ENCODE measurements at regions not wholly inside any gene's neighbourhood (a gene's known extent, or its start where the extent isn't known, plus 50 kb on each side); places are given as distances from the start of the nearest gene placed in this dataset.
"Not testable (repeated sequence)": the region's sequence is repeated elsewhere in the genome, so short reads cannot be mapped to it uniquely, and the experiment has no call there.

DNA sequence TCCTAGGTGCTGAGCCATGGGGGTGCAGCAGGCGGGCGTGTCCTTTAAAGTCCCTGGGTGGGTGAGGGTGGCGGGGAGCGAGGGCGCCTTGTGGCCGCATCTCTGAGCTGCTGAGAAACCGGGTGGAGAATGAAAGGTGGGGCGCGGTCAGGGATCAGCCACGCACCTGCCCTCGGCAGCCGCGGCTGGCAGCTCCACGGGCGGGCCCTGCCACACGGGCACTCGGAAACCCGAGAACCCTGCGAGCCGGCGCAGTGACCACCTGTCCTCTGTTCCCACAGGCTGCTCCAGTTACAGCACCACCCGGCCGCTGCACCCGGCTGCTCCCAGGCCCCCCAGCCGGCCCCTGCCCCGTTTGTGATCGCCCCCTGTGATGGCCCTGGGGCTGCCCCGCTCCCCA is 4400.5 kb upstream of the TPTE start:
- H3K4me3 ChIP-seq (ENCODE audit: low read depth, low read length); DNase-seq (ENCODE audit: low read depth): not testable (repeated sequence)

DNA sequence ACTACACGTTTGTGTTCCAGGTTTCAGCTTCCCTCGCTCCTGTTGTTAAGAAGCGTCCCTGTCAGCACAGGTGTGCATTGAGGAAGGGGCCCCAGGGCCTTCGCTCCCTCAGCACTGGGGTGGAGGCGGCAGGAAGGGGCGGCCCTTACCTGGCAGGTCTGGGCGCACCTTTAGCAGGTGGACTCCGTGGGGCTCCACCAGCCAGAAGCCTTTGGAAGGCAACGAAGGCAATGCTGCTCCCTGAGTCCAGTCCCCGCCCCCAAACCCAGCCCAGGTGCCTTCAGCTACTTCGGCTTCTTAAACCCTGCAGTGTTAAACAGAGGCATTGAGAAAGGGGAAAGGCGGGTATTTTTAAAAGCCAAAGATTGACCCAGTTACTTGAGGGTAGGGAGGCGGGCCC is 4398.8 kb upstream of the TPTE start:
- not testable (repeated sequence) for DNase-seq (ENCODE audit: low read depth); H3K4me3 ChIP-seq (ENCODE audit: low read depth, low read length)

DNA sequence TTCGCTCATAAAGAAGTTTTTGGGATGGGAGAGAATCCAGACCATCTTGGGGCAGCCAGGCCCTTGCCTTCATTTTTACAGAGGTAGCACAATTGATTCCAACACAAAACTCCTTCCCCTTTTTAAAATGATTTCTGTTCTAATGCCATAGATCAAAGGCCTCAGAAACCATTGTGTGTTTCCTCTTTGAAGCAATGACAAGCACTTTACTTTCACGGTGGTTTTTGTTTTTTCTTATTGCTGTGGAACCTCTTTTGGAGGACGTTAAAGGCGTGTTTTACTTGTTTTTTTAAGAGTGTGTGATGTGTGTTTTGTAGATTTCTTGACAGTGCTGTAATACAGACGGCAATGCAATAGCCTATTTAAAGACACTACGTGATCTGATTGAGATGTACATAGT is 4398.2 kb upstream of the TPTE start:
- not testable (repeated sequence) for DNase-seq (ENCODE audit: low read depth); H3K4me3 ChIP-seq (ENCODE audit: low read depth, low read length)

DNA sequence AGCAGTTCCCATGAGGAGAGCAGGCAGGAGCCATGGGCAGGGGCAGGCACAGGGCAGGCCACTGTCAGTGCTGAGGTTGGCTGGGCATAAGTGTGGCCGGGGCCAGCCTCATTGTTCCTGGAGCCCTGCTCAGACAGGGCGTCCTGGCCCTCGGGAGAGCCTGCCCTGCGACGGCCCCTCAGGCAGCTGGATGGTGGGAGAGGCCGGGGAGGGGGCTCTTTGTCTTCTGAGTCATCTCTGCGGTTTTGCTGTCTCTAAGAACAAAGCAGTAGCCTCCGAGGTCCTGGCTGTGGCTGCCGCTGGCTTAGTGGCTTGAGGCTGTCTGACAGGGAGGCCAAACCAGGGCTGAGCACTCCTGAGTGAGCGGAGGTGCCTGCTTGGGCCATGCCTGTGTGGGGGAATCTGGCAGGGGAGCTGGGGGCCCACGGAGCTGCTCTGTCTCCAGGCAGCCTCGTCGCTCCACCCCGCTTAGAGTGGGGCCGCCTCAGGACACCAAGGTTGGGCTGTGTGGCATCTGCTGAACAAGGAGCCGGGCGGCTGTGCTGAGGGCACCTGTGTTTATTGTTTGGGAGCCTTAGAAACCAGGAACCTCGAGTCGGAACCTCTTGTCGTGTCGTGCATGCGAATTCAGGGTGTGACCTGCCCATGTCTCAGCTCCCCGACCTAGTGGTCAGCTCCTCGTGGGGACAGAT is 4395.7 kb upstream of the TPTE start:
- peak; percentile 48 for DNase-seq (ENCODE audit: low read depth)
- not testable (repeated sequence) for H3K4me3 ChIP-seq (ENCODE audit: low read depth, low read length)

DNA sequence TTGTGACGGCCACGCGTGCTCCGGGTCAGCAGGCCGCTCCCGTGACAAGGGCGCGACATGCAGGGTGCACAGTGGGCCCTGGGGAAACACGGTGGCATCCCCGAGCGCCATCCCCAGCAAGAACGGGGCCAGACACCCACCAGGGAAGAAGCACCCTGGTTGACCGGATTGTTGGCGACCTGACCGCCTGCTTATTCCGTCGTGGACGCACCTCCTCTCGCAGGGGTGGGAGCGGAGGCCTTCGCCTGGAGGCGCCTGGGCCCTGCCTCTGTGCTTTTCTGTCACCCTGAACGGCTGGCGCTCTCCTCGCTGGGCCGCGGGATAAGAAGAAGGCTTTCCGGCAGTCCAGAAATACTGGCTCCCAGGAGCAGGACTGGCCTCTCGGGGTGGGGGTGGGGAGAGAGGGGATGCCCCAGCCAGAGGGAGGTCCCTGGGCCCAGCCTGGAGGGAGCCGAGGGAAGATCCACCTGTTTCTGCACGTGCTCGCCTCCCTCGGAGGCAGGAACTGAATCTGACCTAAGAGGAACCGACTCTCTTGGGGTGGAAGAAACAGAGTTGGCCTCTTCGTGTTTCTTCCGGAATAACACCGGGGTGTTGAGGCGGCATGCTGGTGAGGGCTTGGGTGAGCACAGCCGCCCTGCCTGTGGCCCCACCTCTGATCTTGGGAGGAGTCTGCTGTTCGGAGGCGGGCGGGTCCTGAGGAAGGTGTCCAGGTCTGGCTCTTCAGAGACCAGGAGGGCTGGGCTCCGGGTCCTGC is 4394.2 kb upstream of the TPTE start:
- not testable (repeated sequence) for DNase-seq (ENCODE audit: low read depth); H3K4me3 ChIP-seq (ENCODE audit: low read depth, low read length)

DNA sequence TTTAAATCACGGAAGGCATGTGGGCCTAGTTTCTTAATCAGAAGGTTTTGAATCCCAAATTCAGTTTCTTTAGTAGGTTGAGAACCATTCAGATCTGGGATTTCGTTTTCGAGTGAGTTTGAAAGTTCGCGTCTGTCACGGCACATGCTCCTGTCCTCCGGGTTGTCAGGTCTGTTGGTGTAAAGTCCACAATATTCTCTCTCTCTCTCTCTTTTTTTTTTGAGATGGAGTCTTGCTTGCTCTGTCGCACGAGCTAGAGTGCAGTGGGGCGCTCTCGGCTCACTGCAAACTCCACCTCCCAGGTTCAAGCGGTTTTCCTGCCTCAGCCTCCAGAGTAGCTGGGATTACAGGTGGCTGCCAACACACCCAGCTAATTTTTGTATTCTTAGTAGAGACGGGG is 4390.6 kb upstream of the TPTE start:
- H3K4me3 ChIP-seq (ENCODE audit: low read depth, low read length); DNase-seq (ENCODE audit: low read depth): not testable (repeated sequence)

DNA sequence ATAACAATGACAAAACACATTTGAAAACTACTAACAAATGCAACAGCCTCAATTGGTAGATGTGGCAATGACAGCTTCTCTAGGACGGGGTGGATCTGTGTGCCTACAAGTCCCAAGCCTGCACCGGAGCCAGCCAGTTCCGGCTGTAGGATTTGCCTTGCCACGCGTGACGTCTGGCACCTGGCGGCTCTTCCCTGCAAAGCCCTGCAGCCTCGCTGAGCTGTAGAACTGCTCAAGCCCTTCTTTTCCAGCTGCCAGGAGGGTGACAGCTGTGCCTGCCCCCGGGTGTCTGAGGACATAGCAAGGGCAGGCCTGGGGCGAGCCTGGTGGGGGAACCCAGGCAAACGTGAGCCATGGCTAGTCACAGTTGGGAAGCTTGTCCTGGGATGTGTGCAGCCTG is 4388.0 kb upstream of the TPTE start:
- not testable (repeated sequence) for H3K4me3 ChIP-seq (ENCODE audit: low read depth, low read length); DNase-seq (ENCODE audit: low read depth)

DNA sequence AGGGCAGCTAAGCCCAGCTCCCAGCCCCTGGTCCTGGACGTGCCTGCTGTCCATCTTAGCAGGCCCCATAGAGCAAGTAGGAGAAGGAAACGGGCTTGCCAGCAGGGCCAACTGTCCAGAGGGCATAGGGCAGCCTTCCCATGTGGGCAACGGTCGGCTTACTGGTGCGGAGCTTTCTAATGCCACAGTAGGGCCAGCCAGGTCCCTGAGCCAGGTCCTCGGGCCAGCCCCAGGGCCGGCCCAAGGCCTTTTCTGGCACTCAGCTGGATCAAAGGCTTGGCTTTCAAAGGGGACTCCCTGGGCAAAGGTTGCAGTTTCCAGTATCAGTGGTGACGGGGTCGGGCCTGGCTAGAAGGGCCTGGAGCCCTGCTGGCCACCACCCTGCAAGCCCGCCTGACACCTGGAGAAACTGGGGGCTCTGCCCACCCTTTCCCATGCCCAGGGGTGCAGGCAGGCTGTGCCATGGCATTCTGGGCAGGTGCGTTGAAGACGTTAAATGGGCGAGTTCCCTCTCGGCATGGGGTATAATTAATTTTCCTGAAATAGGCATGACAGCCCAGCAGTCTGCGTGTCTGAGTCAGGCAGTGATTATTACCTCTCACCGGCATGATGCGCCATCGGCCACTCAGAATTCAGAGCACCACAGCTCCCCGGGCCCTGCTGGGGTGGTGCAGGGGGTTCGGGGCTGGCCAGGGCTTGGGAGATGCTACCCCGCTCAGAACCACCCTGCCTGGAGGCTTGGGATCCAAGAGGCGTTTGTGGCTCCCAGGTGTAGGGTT is 4387.3 kb upstream of the TPTE start:
- DNase-seq (ENCODE audit: low read depth); H3K4me3 ChIP-seq (ENCODE audit: low read depth, low read length): not testable (repeated sequence)

DNA sequence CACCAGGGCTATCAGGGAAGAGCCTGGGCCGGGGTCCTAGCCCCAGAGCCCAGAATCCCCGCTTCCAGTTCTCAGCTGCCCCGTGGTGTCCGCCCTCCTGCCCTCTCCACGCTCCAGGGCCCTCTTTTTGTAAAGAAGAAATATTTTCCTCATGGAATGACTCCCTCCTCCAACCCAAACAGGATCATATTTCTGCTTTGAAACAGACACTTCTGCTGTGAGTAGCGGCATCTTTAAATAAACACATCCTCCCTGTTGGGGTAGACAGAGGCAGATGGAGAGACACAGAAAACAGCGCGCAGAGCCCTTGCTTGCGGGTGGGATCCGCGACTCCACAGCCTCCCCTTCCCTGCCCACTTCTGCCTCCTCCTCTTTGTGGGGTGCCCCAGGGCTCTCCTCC is 4384.7 kb upstream of the TPTE start:
- H3K4me3 ChIP-seq (ENCODE audit: low read depth, low read length); DNase-seq (ENCODE audit: low read depth): not testable (repeated sequence)

DNA sequence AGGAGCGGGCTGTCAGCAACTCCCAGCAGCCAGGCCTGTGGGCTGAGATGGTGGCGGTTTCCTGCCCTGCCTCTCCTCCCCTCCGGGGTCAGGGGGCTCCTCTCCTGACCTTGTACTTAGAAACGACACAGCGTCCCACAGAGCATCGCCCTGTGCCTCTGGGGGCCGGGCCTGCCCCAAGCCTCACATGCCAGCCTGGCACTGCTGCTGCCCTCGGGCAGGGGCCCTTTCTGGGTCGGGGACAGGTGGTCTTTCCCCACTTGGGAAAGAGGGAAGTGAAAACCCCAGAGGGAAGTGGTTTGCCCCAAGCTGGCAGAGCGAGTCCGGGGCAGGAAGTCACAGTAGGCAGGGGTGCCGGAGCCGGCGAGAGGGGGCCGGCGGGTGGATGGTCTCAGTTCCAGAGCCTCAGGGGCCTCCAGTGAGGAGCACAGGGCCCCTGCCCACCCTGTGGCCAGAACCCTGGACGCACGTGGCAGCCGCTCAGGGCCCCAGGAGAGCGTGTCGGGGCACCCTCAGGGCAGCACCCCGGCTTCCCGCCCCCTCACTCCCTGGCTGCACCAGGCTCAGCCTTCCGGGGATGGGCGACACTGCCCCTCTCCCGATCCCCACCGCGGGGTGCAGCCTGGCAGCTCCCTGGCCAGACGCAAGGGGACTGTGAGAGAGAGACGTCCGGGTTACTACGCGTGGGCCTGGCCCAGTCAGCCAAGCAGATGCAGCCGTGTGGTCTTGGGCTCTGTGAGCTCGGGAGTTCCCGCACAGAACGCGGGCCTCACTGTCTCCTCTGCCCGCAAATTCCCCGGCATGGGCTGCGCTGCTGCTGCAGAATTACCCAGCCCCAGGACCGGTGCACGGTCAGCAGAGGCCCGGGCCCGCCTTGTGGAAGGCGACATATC is 4382.9 kb upstream of the TPTE start:
- not testable (repeated sequence) for DNase-seq (ENCODE audit: low read depth)

DNA sequence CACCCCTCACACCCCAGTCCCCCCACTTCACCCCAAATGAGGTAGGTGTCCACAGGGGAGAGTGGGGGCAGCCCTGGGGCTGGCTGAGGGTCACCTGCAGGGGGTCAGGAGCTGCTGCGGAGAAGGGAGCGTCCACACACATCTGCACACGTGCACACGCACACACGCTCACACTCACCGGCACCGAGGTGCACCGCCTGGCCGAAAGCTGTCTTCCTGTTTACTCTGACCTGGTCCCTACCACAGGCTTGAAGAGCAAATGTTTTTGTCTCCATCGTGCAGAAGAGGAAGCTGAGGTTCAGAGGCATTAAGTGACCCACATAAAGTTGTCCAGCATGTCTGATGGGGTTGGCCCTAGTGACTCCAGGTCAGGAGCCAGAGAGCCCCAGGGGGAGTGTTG is 4382.1 kb upstream of the TPTE start:
- not testable (repeated sequence) for H3K4me3 ChIP-seq (ENCODE audit: low read depth, low read length); DNase-seq (ENCODE audit: low read depth)

More for the DNA sequence above, 4382.9 kb upstream of the TPTE start:
- not testable (repeated sequence) for H3K4me3 ChIP-seq (ENCODE audit: low read depth, low read length)

DNA sequence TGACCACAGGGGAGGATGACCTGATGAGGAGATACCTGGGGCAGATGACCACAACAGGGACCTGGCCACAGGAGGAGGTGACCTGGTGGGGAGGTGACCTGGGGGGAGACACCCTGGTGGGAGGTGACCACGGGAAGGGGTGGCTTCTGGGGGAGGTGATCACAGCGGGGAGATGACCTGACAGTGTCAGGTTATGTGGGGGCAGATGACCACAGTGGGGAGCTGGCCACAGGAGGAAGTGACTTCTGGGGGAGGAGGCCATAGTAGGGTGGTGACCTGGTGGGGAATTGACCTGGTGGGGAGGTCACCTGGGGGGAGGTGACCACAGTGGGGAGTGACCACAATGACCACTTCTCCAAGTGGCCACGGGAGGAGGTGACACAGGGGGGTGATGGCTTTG is 4381.5 kb upstream of the TPTE start:
- DNase-seq (ENCODE audit: low read depth); H3K4me3 ChIP-seq (ENCODE audit: low read depth, low read length): not testable (repeated sequence)

DNA sequence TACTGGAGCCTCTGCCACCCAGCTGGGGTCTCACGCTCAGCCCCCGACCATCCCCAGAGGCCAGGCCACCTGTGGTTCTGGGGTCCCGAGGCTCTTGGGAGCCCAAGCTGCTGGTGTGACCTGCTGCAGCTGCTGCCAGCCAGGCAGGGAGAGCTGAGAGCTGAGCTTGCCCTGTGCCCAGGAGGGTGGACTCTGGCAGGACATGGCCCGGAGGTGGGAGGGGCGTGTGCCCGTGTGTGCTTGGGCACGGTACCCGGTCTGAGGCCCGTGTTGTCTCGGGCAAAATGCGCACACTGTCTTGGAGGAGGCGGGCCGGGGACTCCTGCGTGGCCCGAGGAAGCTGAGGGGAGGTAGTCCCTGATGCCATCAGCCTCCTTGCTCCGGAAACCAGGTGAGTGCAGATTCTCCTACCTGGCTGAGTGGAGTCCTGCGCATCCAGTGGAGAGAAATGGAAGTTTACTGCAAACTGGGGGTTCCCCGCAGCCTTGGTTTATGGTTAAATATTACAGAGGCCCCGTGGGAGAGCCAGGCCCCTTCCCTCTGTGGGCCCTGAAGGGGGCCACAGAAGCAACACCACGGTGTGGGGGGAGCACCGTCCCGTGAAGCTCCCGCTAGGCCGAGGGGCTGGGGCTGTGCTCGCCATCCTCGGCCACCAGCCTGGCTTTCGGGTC is 4380.8 kb upstream of the TPTE start:
- not testable (repeated sequence) for DNase-seq (ENCODE audit: low read depth); H3K4me3 ChIP-seq (ENCODE audit: low read depth, low read length)

DNA sequence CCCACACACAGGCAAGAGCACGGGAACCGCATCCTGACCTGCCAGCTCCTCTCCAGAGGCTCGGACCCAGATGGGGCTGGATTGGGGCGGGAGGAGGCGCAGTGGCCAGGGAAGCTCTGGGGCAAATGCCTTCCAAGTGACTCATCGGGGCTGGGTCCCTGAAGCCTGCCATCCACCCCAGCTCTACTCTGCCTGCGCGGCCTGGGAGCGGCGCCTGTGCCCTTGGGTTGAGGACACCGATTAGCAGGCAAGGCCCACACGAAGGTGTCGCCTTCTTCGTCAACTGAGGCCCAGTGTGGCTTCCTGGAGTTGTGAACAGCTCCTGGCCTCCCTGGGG is 4380.3 kb upstream of the TPTE start:
- not testable (repeated sequence) for DNase-seq (ENCODE audit: low read depth); H3K4me3 ChIP-seq (ENCODE audit: low read depth, low read length)

DNA sequence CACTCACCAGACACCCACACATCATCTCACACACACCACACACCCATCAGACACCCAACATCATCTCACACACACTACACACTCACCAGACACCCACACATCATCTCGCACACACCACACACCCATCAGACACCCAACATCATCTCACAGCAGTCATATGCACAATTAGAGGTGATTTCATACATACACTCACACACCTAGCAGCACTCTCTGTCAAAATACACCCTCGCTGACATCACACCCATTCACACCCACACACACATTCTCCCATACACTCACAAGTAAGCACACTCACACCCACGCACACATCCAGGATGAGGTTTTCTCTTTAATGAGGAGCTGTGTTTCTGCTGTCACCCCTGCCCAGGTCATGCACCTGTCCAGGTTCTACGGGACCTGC is 4368.2 kb upstream of the TPTE start:
- H3K4me3 ChIP-seq (ENCODE audit: low read depth, low read length); DNase-seq (ENCODE audit: low read depth): not testable (repeated sequence)

DNA sequence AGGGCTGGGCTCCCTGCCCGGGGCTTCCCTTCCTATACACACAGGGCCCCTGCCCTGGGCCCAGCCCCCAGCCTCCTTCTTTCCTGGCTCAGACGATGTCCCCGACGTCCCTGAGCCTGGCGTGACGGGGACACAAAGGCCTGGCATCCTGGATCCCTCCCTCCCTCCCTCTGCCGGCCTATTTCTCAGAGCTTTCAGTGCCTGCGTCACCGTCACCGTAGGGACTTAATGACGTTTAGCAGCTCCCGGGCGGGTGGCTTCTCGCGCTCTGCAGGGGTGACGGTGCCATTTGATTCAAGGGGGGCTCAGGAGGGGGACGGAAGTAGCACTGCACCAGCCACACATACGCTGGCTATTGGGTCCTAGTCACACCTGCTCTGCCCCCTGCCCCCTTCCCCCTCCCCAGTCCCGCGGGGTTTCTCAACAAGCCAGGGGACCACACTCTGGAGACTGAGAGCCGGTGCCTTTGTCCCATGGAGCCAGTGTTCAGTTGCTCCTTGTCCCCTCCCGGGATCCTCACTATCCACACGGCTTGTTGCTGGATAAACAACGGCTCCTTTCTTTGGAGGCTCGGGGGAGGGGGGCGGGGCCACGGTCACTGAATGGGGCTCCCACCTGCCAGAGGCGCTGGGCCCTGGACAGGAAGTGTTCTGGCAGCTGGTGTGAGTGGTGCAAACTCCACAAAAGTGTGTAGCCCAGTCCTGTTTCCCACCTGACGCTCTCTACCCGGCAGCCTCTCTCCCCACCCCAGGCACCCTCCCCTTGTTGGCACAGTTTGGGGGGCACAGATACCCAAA is 4366.7 kb upstream of the TPTE start:
- not testable (repeated sequence) for H3K4me3 ChIP-seq (ENCODE audit: low read depth, low read length); DNase-seq (ENCODE audit: low read depth)

DNA sequence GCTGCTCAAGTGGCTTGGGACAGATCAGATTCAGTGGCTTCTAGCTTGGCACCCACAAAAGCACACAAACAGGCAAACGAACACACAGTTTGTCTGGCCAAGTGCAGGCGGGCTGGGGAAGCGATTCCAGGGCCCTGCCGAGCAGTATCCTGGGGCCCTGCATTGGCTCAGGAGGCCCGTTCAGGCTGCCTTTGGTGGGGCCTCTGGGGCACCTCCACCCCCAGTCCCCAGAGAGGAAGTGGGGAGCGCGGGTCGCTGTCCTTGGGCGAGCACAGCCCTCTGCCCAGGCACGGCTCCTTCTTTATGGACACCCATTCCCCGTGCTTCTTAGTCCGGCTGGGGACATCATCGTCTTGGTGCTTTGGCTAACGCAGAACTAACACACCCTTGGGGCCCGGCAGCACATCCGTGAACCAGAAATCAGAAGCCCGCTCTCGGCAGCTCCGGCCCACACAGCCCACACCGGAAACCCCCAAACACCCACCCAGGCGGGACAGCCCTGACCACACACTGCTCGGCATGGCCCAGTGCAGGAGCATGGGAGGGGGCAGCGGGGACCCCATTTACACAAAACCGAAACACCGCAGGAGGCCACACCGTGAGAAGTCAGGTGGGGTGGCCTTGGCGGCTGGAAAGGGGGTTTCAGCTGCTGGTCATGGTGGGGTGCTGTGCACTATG is 4364.5 kb upstream of the TPTE start:
- DNase-seq (ENCODE audit: low read depth); H3K4me3 ChIP-seq (ENCODE audit: low read depth, low read length): not testable (repeated sequence)

All from fibroblast of villous mesenchyme (primary cell).